Mesothelial cell of epicardium (in vitro differentiated cells): ENCODE measurements at regions not wholly inside any gene's neighbourhood (a gene's known extent, or its start where the extent isn't known, plus 50 kb on each side); places are given as distances from the start of the nearest gene placed in this dataset.

Experiments used
- DNase-seq, 2 experiments: peaks; one replicate each; pipeline ENCODE4 v3.0.0; 2021; ENCODE audit warnings: low spot score in 2 of 2; ENCODE audit not compliant: unreplicated experiment in 2 of 2
- H3K27ac Mint-ChIP-seq: 2 replicates; pipeline ENCODE4 v1.8.0; 2021; ENCODE audit warnings: mixed read lengths
- H3K27me3 Mint-ChIP-seq: 2 replicates; pipeline ENCODE4 v1.8.0; 2021; ENCODE audit warnings: low read depth, mixed read lengths
- H3K36me3 Mint-ChIP-seq: 2 replicates; pipeline ENCODE4 v1.8.0; 2021; ENCODE audit warnings: mixed read lengths
- H3K4me1 Mint-ChIP-seq: 2 replicates; pipeline ENCODE4 v1.8.0; 2021; ENCODE audit warnings: mixed read lengths
- H3K4me3 Mint-ChIP-seq: 2 replicates; pipeline ENCODE4 v1.8.0; 2021; ENCODE audit warnings: mild to moderate bottlenecking, moderate library complexity, mixed read lengths
- H3K9me3 Mint-ChIP-seq: 2 replicates; pipeline ENCODE4 v1.8.0; 2021; ENCODE audit warnings: mixed read lengths
- TF ChIP-seq, protein P1 (sequence below): fragments of 200-600 bp; sonication (generic); IDR thresholded peaks from one replicate; pipeline ENCODE4 v1.5.0; 2021; ENCODE audit warnings: antibody characterized with exemption; ENCODE audit not compliant: unreplicated experiment

DNA sequence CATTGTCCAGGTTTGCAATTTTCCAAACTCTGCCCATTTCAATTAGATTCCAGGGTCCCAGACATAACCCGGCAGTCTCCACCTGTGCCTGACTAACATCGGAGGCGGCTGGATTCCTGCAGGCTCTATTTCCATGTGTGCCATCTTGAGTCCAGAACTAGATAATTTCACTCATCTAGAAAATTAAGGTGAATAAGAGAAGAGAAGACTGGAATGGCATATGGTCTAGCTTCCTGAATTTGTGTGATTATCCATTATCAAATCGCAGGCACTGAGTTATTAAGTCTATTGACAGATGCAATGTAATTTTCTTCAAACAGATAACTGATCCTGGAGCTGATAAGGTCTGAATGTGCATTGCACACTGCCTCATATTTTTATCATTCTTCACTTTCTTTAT is 305.2 kb downstream of the ETAA1 start:
- no peak for DNase-seq
- H3K27me3 Mint-ChIP-seq, result peaks cover 10% of the 10 kb centered on the region
- H3K27ac Mint-ChIP-seq, result no peak overlapping the region
- H3K9me3 Mint-ChIP-seq, result peaks cover 16% of the 10 kb centered on the region
- H3K4me3 Mint-ChIP-seq, result no peak overlapping the region
- peaks cover 6% of the 10 kb centered on the region for H3K4me1 Mint-ChIP-seq
- peaks cover 3% of the 10 kb centered on the region for H3K36me3 Mint-ChIP-seq
- TF ChIP-seq, protein P1, sequence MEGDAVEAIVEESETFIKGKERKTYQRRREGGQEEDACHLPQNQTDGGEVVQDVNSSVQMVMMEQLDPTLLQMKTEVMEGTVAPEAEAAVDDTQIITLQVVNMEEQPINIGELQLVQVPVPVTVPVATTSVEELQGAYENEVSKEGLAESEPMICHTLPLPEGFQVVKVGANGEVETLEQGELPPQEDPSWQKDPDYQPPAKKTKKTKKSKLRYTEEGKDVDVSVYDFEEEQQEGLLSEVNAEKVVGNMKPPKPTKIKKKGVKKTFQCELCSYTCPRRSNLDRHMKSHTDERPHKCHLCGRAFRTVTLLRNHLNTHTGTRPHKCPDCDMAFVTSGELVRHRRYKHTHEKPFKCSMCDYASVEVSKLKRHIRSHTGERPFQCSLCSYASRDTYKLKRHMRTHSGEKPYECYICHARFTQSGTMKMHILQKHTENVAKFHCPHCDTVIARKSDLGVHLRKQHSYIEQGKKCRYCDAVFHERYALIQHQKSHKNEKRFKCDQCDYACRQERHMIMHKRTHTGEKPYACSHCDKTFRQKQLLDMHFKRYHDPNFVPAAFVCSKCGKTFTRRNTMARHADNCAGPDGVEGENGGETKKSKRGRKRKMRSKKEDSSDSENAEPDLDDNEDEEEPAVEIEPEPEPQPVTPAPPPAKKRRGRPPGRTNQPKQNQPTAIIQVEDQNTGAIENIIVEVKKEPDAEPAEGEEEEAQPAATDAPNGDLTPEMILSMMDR, result no peak

DNA sequence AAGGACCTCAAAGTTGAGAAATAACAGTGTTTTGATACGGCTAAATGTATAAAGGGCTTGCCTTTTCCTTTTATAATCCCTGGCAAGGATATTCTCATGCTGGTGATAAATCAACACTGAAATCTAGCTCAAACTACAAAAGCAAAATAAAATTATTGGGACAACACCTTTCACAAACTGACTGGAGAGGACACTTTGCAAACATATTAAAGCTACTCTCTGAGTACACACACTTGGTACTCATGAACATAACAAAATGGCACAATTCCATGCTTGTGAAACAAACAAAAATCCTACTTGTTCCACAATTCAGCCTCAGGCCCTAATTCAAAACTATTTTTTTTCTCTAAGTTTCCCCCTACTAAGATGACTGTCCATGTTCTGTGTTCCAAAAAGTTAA is 305.8 kb downstream of the ETAA1 start:
- Mint-ChIP-seq H3K27me3 (peaks cover 10% of the 10 kb centered on the region), H3K9me3 (peaks cover 16% of the 10 kb centered on the region), H3K27ac (no peak overlapping the region), H3K4me3 (no peak overlapping the region), H3K4me1 (peaks cover 6% of the 10 kb centered on the region), H3K36me3 (peaks cover 3% of the 10 kb centered on the region)
- TF ChIP-seq, protein P1, result no peak
- DNase-seq, result no peak

- peaks cover 7% of the 10 kb centered on the region for H3K4me1 Mint-ChIP-seq
- no peak overlapping the region for H3K4me3 Mint-ChIP-seq
- H3K27me3 Mint-ChIP-seq, result peaks cover 15% of the 10 kb centered on the region
- TF ChIP-seq, protein P1, result no peak
- DNase-seq, result no peak
- H3K36me3 Mint-ChIP-seq, result no peaks in the 10 kb centered on the region
- no peak overlapping the region for H3K27ac Mint-ChIP-seq
- peaks cover 11% of the 10 kb centered on the region for H3K9me3 Mint-ChIP-seq
Measured at GRCh38 chr2:67706082-67706481, 308.9 kb downstream of the ETAA1 start.

DNA sequence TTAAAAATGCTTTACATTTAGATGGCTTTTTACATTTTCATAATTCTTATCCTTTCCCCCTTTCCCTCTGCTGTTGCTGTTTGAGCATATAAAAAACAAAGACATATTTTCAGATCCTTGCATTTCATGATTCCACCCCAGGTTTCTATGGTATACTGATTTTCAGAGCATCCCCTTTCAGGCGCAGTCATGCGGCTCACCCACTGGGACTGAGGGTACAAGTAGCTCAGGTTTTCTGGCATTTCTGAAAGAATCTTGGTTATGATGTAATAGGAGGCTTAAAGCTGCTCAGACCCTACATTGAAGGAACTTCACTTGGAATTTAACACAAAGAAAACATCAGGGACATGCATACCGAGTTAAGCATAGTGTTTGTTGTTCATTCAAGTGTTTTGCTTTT is 310.8 kb downstream of the ETAA1 start:
- Mint-ChIP-seq H3K27me3 (peaks cover 14% of the 10 kb centered on the region), H3K4me3 (no peak overlapping the region), H3K4me1 (peaks cover 11% of the 10 kb centered on the region), H3K27ac (no peak overlapping the region), H3K9me3 (peaks cover 11% of the 10 kb centered on the region), H3K36me3 (no peaks in the 10 kb centered on the region)
- TF ChIP-seq, protein P1, result no peak
- no peak for DNase-seq

GRCh38 chr2:67709835-67710234 is 312.7 kb downstream of the ETAA1 start:
- Mint-ChIP-seq H3K36me3 (no peaks in the 10 kb centered on the region), H3K4me3 (no peak overlapping the region), H3K9me3 (peaks cover 8% of the 10 kb centered on the region), H3K4me1 (peaks cover 11% of the 10 kb centered on the region), H3K27ac (no peak overlapping the region), H3K27me3 (peaks cover 7% of the 10 kb centered on the region)
- no peak for DNase-seq
- TF ChIP-seq, protein P1, result no peak

DNA sequence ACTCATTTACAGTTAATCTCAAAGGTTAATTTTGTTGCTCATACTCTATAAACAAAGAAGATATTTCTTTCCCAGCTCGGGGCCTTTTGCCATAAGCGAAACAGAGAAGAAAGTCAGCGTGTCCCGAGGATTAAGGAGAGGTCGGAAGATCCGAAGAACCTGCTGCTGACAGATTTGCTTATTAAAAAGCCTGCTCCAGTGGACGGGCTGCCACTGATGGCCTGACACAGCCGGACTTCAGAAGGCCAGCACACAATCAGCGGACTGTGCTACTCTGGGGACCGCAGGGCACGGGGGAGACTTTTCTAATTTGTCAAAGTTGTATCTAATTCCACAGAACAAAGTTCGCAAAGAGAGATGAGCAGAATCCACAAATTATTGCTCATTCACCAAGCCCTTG is 315.4 kb downstream of the ETAA1 start:
- H3K4me3 Mint-ChIP-seq, result no peak overlapping the region
- peaks cover 11% of the 10 kb centered on the region for H3K4me1 Mint-ChIP-seq
- H3K27me3 Mint-ChIP-seq, result peaks cover 5% of the 10 kb centered on the region
- no peaks in the 10 kb centered on the region for H3K36me3 Mint-ChIP-seq
- no peak overlapping the region for H3K27ac Mint-ChIP-seq
- TF ChIP-seq, protein P1, result no peak
- H3K9me3 Mint-ChIP-seq, result no peaks in the 10 kb centered on the region
- no peak for DNase-seq
